A673 (cell line): ENCODE measurements at regions not wholly inside any gene's neighbourhood (a gene's known extent, or its start where the extent isn't known, plus 50 kb on each side); places are given as distances from the start of the nearest gene placed in this dataset.

Source experiments
- BruUV-seq: library from RNA; stranded (reverse); fragments of 400-500 nt; replicated peaks from 2 replicates; lab custom pipeline; 2021; lab: Mats Ljungman, UMichigan
- CTCF ChIA-PET: fragments of 300-600 bp; sonication (Branson Sonifier 250); formaldehyde crosslinking; loops from one replicate; lab custom pipeline; 2022; ENCODE audit warnings: antibody characterized with exemption; lab: Charles Lee
- POLR2A ChIA-PET: fragments of 300-600 bp; sonication (Branson Sonifier 250); formaldehyde crosslinking; loops from one replicate; lab custom pipeline; 2022; ENCODE audit warnings: antibody characterized with exemption; ENCODE audit not compliant: low non-redundant PET; lab: Charles Lee
- DNase-seq: peaks from one replicate; pipeline ENCODE4 v3.0.0-alpha.2; 2015; ENCODE audit warnings: low spot score
- H3K27ac ChIP-seq: fragments of 200-600 bp; sonication (generic); 2 replicates; pipeline ENCODE4 v1.5.1; 2016; ENCODE audit warnings: mixed run types, low read depth, mild to moderate bottlenecking, mixed read lengths, antibody characterized with exemption, low read length; ENCODE audit not compliant: poor library complexity, severe bottlenecking
- H3K27me3 ChIP-seq: fragments of 200-600 bp; sonication (generic); replicated peaks from 2 replicates; pipeline ENCODE4 v1.6.1; 2017; ENCODE audit warnings: mixed run types, low read depth, mild to moderate bottlenecking, mixed read lengths, antibody characterized with exemption, low read length; ENCODE audit not compliant: insufficient read depth, poor library complexity
- H3K36me3 ChIP-seq: fragments of 200-600 bp; sonication (generic); 2 replicates; pipeline ENCODE4 v1.6.1; 2016; ENCODE audit warnings: mixed run types, mild to moderate bottlenecking, mixed read lengths, antibody characterized with exemption, low read length; ENCODE audit not compliant: insufficient read depth, poor library complexity, severe bottlenecking
- H3K4me1 ChIP-seq: fragments of 200-600 bp; sonication (generic); 2 replicates; pipeline ENCODE4 v1.6.1; 2017; ENCODE audit warnings: mixed run types, mild to moderate bottlenecking, mixed read lengths, antibody characterized with exemption, low read length; ENCODE audit not compliant: insufficient read depth, poor library complexity, severe bottlenecking
- H3K4me3 ChIP-seq: fragments of 200-600 bp; sonication (generic); 2 replicates; pipeline ENCODE4 v1.5.1; 2016; ENCODE audit warnings: low read depth, mixed run types, mild to moderate bottlenecking, mixed read lengths, low read length; ENCODE audit not compliant: poor library complexity, severe bottlenecking
- H3K9me3 ChIP-seq: fragments of 200-600 bp; sonication (generic); 2 replicates; pipeline ENCODE4 v1.6.1; 2016; ENCODE audit warnings: mixed run types, low read depth, mild to moderate bottlenecking, mixed read lengths, antibody characterized with exemption, low read length; ENCODE audit not compliant: poor library complexity, severe bottlenecking
- EZH2 ChIP-seq: fragments of 200-600 bp; sonication (generic); IDR thresholded peaks from 2 replicates; pipeline ENCODE4 v1.6.1; 2017; ENCODE audit warnings: borderline replicate concordance, low read depth, mild to moderate bottlenecking, mixed read lengths, antibody characterized with exemption, low read length; ENCODE audit not compliant: poor library complexity, severe bottlenecking
- intact Hi-C: fragments of 100-400 bp; cut with micrococcal nuclease; formaldehyde crosslinking; loops from one replicate; pipeline ENCODE4 v1.10.0; 2022; ENCODE audit not compliant: unreplicated experiment
- TF ChIP-seq, protein P1 (sequence below): fragments of 300-800, 200-600 bp; sonication (generic); conservative IDR thresholded peaks from 2 replicates; pipeline ENCODE4 v1.5.1; 2017; ENCODE audit warnings: low read depth, mild to moderate bottlenecking, antibody characterized with exemption, low read length, moderate library complexity, mixed read lengths

DNA sequence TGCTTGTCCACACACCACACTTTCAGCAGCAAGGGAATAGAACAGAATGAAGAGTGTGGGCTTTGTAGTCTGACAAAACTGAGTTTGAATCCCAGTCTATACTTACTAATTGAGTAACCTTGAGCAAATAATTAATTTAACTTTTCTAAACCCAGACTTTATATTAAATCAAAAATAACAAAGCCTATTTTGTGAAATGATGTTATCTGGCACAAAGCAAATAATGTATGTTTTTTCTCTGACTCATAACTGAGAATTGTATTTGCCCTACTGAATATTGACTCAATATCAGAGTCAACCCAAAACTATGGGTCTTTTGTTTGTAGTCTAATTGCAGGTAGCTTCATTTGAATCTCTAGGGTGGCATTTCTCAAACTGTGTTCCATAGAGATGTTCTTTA, 77.9 kb upstream of the TANC2 start:
- CTCF ChIA-PET: no interaction called here
- intact Hi-C loops: no loop called here

DNA sequence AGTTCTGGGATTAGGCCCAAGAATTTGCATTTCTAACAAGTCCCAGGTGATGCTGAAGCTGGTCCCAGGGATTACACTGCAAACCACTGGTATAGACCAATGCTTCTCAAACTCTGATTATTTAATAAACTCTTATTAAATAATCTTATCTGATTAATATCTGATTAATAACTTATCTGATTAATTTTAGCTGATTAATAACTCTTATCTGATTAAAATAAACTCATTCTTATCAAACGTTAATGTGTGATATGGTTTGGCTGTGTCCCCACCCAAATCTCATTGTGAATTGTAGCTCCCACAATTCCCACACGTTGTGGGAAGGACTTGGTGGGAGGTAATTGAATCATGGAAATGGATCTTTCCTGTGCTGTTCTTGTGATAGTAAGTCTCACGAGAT, 78.6 kb upstream of the TANC2 start:
- no peaks in the 10 kb centered on the region for H3K9me3 ChIP-seq
- no peak for DNase-seq
- H3K27me3 ChIP-seq: no peaks in the 10 kb centered on the region
- peaks cover 5% of the 10 kb centered on the region for H3K4me1 ChIP-seq
- intact Hi-C loops: no loop called here
- H3K4me3 ChIP-seq: no peak overlapping the region
- ChIA-PET CTCF (no interaction called here), POLR2A (no interaction called here)
- TF ChIP-seq, protein P1, sequence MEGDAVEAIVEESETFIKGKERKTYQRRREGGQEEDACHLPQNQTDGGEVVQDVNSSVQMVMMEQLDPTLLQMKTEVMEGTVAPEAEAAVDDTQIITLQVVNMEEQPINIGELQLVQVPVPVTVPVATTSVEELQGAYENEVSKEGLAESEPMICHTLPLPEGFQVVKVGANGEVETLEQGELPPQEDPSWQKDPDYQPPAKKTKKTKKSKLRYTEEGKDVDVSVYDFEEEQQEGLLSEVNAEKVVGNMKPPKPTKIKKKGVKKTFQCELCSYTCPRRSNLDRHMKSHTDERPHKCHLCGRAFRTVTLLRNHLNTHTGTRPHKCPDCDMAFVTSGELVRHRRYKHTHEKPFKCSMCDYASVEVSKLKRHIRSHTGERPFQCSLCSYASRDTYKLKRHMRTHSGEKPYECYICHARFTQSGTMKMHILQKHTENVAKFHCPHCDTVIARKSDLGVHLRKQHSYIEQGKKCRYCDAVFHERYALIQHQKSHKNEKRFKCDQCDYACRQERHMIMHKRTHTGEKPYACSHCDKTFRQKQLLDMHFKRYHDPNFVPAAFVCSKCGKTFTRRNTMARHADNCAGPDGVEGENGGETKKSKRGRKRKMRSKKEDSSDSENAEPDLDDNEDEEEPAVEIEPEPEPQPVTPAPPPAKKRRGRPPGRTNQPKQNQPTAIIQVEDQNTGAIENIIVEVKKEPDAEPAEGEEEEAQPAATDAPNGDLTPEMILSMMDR: no peak
- TF ChIP-seq EZH2: no peak
- BruUV-seq: no TSS peak
- no peaks in the 10 kb centered on the region for H3K36me3 ChIP-seq
- no peak overlapping the region for H3K27ac ChIP-seq

More for the DNA sequence above, 77.9 kb upstream of the TANC2 start:
- Histone ChIP-seq H3K9me3 (no peaks in the 10 kb centered on the region), H3K36me3 (no peaks in the 10 kb centered on the region), H3K4me3 (no peak overlapping the region), H3K27ac (no peak overlapping the region), H3K4me1 (no peaks in the 10 kb centered on the region), H3K27me3 (no peaks in the 10 kb centered on the region)
- TF ChIP-seq EZH2: no peak
- TF ChIP-seq, protein P1: no peak
- POLR2A ChIA-PET: no interaction called here
- DNase-seq: no peak
- no TSS peak for BruUV-seq

DNA sequence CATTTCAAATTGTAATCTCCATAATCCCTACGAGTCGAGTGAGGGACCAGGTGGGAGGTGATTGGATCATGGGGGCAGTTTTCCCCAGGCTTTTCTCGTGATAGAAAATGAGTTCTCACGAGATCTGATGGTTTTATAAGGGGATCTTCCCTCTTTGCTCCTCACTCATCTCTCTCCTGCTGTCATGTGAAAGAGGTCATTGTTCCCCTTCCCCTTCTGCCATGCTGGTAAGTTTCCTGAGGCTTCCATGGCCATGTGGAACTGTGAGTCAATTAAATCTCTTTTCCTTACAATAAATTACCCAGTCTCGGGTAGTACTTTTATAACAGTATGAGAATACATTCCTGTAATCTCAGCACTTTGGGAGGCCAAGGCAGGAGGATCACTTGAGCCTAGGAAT, 76.7 kb upstream of the MARCHF10 start:
- intact Hi-C loops: no loop called here
- Histone ChIP-seq H3K9me3 (no peaks in the 10 kb centered on the region), H3K4me3 (no peak overlapping the region), H3K27me3 (no peaks in the 10 kb centered on the region), H3K4me1 (peaks cover 5% of the 10 kb centered on the region), H3K36me3 (no peaks in the 10 kb centered on the region), H3K27ac (no peak overlapping the region)
- POLR2A ChIA-PET: no interaction called here
- CTCF ChIA-PET: no interaction called here
- no peak for DNase-seq
- TF ChIP-seq, protein P1: no peak
- TF ChIP-seq EZH2: no peak
- BruUV-seq: no TSS peak
